Fibroblast of lung (primary cell): ENCODE measurements at regions not wholly inside any gene's neighbourhood (a gene's known extent, or its start where the extent isn't known, plus 50 kb on each side); places are given as distances from the start of the nearest gene placed in this dataset.
A peak's percentile ranks its signal among the peaks of the same experiment; 100 is the strongest.

ENCODE experiments used
- DNase-seq, 2 donors: peaks; one replicate each; pipeline versions ENCODE4 v3.0.0 to v3.0.0-alpha.2; 2010; ENCODE audit warnings: low read depth in 2 of 2
- H2AFZ ChIP-seq: 2 replicates; pipeline ENCODE4 v1.5.1; 2012; ENCODE audit warnings: low read length, control low read depth, inconsistent platforms
- H3K27ac ChIP-seq: 2 replicates; pipeline ENCODE4 v1.5.1; 2011; ENCODE audit warnings: low read length, control low read depth; ENCODE audit not compliant: insufficient read depth
- H3K27me3 ChIP-seq: 2 replicates; pipeline ENCODE4 v1.5.1; 2011; ENCODE audit warnings: mild to moderate bottlenecking, low read length; ENCODE audit not compliant: control insufficient read depth, insufficient read depth
- H3K36me3 ChIP-seq: 2 replicates; pipeline ENCODE4 v1.5.1; 2011; ENCODE audit warnings: low read length; ENCODE audit not compliant: control insufficient read depth, insufficient read depth
- H3K4me1 ChIP-seq: 2 replicates; pipeline ENCODE4 v1.5.1; 2011; ENCODE audit warnings: low read length; ENCODE audit not compliant: control insufficient read depth, insufficient read depth; ENCODE audit errors: extremely low read depth
- H3K4me2 ChIP-seq: 2 replicates; pipeline ENCODE4 v1.5.1; 2011; ENCODE audit warnings: low read length, control low read depth; ENCODE audit not compliant: insufficient read depth; ENCODE audit errors: extremely low read depth
- H3K4me3 ChIP-seq, 4 experiments: fragments of 200-600 bp in 1 of 4; sonication (generic) in 1 of 4; replicated peaks in 1 of 4; 2 replicates each; pipeline ENCODE4 v1.5.1; 2011 to 2016; ENCODE audit warnings: low read length in 4 of 4, low read depth in 3 of 4, mild to moderate bottlenecking in 3 of 4, control low read depth in 2 of 4, inconsistent platforms in 1 of 4, mixed read lengths in 1 of 4; ENCODE audit not compliant: insufficient read depth in 1 of 4; ENCODE audit errors: control extremely low read depth in 1 of 4
- H3K79me2 ChIP-seq: 2 replicates; pipeline ENCODE4 v1.5.1; 2012; ENCODE audit warnings: mild to moderate bottlenecking, low read length, inconsistent platforms; ENCODE audit not compliant: control insufficient read depth, insufficient read depth
- H3K9ac ChIP-seq: 2 replicates; pipeline ENCODE4 v1.5.1; 2011; ENCODE audit warnings: mild to moderate bottlenecking, low read length, control low read depth; ENCODE audit not compliant: insufficient read depth
- H3K9me3 ChIP-seq: 2 replicates; pipeline ENCODE4 v1.5.1; 2012; ENCODE audit warnings: low read depth, low read length; ENCODE audit not compliant: control insufficient read depth, insufficient read depth
- H4K20me1 ChIP-seq: 2 replicates; pipeline ENCODE4 v1.5.1; 2011; ENCODE audit warnings: low read length; ENCODE audit not compliant: control insufficient read depth, insufficient read depth; ENCODE audit errors: extremely low read depth
- CTCF ChIP-seq, 2 donors: IDR thresholded peaks in 1 of 2; conservative IDR thresholded peaks in 1 of 2; 1 replicate in 1 of 2; 2 replicates in 1 of 2; pipeline ENCODE4 v1.5.1; 2011 to 2012; ENCODE audit warnings: low read length in 2 of 2, control low read depth in 1 of 2, inconsistent platforms in 1 of 2, low read depth in 1 of 2, mild to moderate bottlenecking in 1 of 2
- EZH2 ChIP-seq: IDR thresholded peaks from 2 replicates; pipeline ENCODE4 v1.5.1; 2012; ENCODE audit warnings: low read length, control low read depth, mild to moderate bottlenecking; ENCODE audit errors: missing control alignments

DNA sequence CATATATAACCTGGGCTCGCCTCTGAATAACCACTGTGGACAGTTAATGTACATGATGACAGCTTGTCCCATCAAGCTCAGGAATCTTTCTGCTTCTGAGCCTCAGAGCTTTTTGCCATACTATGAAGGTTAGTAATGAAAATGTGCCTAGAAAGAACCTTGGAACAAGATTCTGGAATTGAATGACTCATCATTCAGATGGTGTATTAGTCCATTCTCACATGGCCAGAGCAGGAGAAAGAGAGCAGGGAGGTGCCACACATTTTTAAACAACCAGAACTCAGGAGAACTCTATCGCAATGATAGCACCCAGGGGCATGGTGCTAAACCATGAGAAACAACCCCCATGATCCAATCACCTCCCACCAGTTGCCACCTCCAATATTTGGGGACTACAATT, 542.1 kb downstream of the PRR16 start:
- Histone ChIP-seq H2AFZ (no peak overlapping the region), H3K27me3 (no peaks in the 10 kb centered on the region), H3K79me2 (no peaks in the 10 kb centered on the region), H3K4me1 (no peaks in the 10 kb centered on the region), H3K9ac (no peak overlapping the region), H3K27ac (no peak overlapping the region), H3K4me3 (no peak overlapping the region), H4K20me1 (no peaks in the 10 kb centered on the region), H3K9me3 (no peaks in the 10 kb centered on the region), H3K36me3 (no peaks in the 10 kb centered on the region), H3K4me2 (no peak overlapping the region)
- peak in 1 of 2 donors; percentile 8 for DNase-seq
- TF ChIP-seq CTCF (conservative IDR thresholded peaks at IDR 0.05 in 1 of 2, IDR thresholded peaks at IDR 0.05 in 1 of 2; ENCODE audit: low read depth in 1 of 2, low read length in 2 of 2) (no peak), EZH2 (no peak)

- H3K27ac ChIP-seq: no peak overlapping the region
- no peak overlapping the region for H3K4me2 ChIP-seq
- H2AFZ ChIP-seq: no peak overlapping the region
- H3K9ac ChIP-seq: no peak overlapping the region
- H3K4me1 ChIP-seq: no peaks in the 10 kb centered on the region
- no peaks in the 10 kb centered on the region for H3K36me3 ChIP-seq
- no peak for DNase-seq
- H4K20me1 ChIP-seq: no peaks in the 10 kb centered on the region
- H3K27me3 ChIP-seq: no peaks in the 10 kb centered on the region
- H3K79me2 ChIP-seq: no peaks in the 10 kb centered on the region
- H3K4me3 ChIP-seq: no peak overlapping the region
- H3K9me3 ChIP-seq: no peaks in the 10 kb centered on the region
- TF ChIP-seq EZH2 (no peak), CTCF (conservative IDR thresholded peaks at IDR 0.05 in 1 of 2, IDR thresholded peaks at IDR 0.05 in 1 of 2; ENCODE audit: low read depth in 1 of 2, low read length in 2 of 2) (no peak)
Observed at GRCh38 chr5:121008041-121008440, 543.9 kb downstream of the PRR16 start.

DNA sequence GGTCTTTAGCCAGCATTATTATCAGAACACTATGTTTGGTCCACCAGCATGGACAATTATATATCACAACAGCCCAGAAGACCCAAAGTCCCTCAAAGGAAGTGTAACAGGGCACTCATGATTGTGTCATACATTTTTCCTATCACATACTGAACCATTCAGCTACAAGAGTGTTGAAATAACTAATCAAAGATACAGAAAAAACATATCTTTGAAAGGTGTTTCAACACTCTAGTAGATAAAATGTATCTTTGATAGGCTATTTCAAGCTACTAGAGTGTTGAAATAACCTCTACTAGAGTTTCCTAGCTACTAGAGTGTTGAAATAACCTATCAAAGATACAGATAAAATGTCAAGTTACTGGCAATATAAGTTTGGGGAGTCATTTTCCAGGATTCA, 545.0 kb downstream of the PRR16 start:
- Histone ChIP-seq H3K79me2 (no peaks in the 10 kb centered on the region), H3K4me2 (no peak overlapping the region), H4K20me1 (no peaks in the 10 kb centered on the region), H3K9me3 (no peaks in the 10 kb centered on the region), H3K9ac (no peak overlapping the region), H3K36me3 (no peaks in the 10 kb centered on the region), H3K27me3 (no peaks in the 10 kb centered on the region), H3K4me1 (no peaks in the 10 kb centered on the region), H3K4me3 (no peak overlapping the region), H3K27ac (no peak overlapping the region), H2AFZ (no peak overlapping the region)
- no peak for DNase-seq
- TF ChIP-seq EZH2: no peak
- TF ChIP-seq CTCF (conservative IDR thresholded peaks at IDR 0.05 in 1 of 2, IDR thresholded peaks at IDR 0.05 in 1 of 2; ENCODE audit: low read depth in 1 of 2, low read length in 2 of 2): no peak
